ENCODE measurements at regions not wholly inside any gene's neighbourhood (a gene's known extent, or its start where the extent isn't known, plus 50 kb on each side); places are given as distances from the start of the nearest gene placed in this dataset.

DNA sequence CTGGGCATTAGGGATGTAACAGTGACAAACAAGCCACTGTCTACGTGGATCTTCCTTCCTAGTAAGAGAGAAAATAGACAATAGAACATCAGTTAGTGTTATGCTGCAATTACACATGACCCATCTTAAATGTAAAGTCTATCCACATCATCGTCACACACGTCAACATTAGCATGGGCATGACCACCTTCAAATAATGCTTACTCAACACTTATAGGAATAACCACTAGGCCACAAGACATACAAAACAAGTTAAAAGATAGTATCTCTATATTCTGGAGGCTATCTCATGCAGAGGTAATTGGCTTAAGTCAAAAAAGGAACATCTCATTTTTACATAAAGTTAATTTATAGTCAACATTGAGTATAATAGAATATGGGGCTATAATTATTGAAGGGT lies 156.5 kb downstream of the MOXD1 start:
- FAIRE-seq: no peak

DNA sequence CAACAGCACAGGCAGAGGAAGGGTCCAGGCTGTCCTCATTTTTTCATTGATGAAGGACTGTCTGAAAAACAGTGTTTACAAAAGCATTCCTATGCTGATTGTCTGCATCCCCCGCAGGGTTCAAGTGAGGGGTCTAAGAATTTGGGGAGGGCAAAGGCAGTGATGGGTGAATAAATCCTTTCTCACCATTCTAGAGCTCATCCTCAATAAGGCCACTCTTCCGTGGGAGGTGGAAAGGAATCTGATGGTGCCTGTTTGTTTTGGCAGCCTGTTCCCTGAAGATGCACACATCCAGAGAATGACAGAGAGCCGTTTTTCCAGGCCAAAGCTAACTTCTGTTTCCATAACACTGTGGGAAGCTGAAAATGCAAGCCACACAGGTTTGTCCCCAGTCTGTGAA lies 164.5 kb downstream of the MOXD1 start:
- no peak for FAIRE-seq

GRCh38 chr6:132236281-132236680 lies 165.0 kb downstream of the MOXD1 start:
- FAIRE-seq: no peak

GRCh38 chr6:132235596-132236280 lies 165.5 kb downstream of the MOXD1 start:
- FAIRE-seq: no peak

GRCh38 chr6:132234356-132234755 lies 166.9 kb downstream of the MOXD1 start:
- FAIRE-seq: no peak

- FAIRE-seq: no peak
These were observed 170.0 kb downstream of the MOXD1 start for GRCh38 chr6:132231121-132231884.

- FAIRE-seq: peak; percentile 83
These were observed 172.4 kb downstream of the MOXD1 start for GRCh38 chr6:132228894-132229293.

- FAIRE-seq: peak; percentile 95
These were observed 173.4 kb downstream of the MOXD1 start for GRCh38 chr6:132227904-132228303.

DNA sequence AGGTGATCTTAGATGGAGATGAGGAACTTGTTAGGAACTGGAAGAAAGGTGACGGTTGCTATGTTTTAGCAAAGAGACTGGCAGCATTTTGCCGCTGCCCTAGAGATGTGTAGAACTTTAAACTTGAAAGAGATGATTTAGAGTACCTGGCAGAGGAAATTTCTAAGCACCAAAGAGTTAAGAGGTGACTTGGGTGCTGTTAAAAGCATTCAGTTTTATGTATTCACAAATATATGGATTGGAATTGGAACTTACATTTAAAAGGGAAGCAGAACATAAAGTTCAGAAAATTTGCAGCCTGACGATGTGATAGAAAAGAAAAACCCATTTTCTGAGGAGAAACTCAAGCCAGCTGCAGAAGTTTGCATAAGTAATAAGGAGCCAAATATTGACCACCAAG lies 176.3 kb downstream of the MOXD1 start:
- no peak for FAIRE-seq

GRCh38 chr6:132220800-132221199 lies 180.5 kb downstream of the MOXD1 start:
- FAIRE-seq: peak; percentile 55

DNA sequence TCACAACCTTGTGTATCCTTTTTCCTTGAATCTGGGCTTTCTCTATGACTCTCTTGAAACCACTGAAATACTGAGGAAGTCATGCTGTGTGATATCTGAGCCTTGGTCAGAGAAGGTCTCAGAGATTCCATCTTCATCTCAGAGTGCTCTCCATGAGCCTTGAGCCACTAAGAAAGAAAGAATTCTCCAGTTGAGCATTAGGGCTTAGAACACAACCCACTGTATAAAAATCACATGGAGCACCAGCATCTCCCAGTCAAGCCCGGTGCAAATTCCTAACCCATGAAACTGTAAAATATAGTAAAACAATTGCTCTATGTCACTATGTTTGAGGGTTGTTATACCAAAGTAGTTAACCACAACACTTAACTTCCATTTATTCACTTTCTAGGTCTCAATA lies 181.4 kb downstream of the MOXD1 start:
- no peak for FAIRE-seq

DNA sequence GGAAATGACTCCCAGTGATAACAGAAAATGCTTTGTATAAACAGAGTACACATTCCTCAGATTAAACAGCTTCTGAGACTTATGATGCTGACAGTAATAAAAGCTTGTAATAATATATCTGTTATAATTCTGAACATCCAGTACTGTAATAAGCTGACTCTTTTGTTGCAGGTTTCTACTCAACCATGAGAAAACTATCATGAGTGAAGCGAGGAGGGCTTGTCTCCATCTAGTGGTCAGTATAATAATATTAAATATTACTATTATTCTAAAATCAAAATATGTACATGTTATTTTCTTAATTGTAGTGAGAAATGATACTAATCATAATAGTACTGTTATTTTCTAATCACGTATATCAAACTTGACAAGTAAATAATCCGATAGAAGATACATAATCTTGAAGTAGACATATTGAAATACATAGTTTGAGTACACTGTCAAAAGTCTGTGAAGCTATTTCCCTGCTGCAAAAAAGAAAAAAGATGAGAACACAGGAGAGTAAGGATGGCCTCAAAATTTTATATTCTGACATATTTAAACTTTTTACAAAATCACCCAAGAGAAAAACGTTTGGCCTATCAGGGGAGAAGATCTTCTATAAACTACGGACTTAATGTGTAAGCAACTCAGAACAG lies 183.1 kb downstream of the MOXD1 start:
- FAIRE-seq: peak; percentile 98

DNA sequence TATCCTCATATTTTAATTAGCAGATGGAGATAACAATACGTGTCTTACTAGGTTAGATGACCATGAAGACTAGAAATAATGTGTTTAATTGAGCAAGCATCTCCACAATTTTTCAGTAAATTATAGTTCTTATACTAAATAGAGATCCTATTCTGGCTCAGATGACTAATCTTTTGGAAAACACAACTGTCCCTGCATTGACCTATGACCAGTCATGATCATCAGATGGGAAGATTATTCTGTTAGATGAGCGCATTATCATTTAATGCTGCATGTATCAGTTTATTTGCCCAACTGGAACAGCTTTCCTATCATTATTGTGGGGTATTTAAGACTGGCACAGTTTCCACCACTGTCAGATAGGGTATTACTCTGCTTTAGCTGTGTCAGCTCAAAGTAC lies 185.5 kb downstream of the MOXD1 start:
- no peak for FAIRE-seq

DNA sequence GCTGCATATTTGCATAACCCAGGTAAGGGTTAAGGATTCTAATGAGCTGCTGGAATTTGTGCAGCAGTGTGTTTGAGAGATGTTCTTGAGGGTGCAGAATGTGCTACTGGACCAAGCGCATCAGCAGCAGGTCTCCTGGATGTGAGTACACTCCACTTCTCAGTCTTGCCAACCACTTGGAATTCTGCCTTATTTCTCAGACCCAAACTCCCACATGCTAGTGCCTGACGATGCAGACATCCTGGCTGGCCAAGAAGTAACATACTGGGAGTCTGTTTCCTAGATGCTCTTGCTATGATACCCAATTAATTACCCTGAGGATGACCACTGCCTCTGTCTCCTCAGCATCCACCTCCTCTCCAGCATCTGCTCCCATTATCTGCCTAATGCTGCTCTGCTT lies 186.6 kb downstream of the MOXD1 start:
- FAIRE-seq: no peak

- no peak for FAIRE-seq
These were observed 187.5 kb downstream of the MOXD1 start for GRCh38 chr6:132213732-132214131.

GRCh38 chr6:132213191-132213590 lies 188.1 kb downstream of the MOXD1 start:
- FAIRE-seq: no peak

DNA sequence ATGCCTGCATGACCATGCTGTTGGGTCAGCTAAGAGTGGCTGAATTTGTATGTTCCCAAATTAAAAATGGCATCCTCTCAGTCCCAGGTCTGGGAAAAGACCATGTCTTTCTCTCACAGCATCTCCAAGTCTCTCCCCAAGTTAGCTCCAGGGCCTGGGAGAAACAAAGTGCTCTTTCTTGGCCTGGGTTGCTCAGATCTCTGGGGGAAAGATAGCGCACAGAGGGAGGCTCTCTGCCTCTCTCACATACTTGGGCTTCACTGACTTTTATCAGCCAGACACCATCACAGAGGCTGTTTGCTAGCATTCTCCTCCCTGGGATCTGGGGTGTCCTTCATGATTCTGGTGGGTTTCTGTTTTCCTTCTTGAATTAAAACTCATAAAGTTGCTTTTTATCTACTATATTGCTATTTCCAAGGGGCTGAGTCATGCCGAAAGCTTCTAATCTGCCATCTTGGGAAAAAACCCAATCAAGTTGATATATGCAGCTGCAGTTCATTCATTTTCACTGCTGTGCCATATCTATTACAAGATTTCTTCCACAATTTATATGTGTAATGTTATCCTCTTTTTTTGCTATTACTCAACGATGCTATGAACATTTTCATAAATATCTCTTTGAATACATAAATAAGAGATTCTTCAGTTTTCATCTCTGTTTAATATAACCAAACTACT lies 190.2 kb downstream of the MOXD1 start:
- FAIRE-seq: no peak

DNA sequence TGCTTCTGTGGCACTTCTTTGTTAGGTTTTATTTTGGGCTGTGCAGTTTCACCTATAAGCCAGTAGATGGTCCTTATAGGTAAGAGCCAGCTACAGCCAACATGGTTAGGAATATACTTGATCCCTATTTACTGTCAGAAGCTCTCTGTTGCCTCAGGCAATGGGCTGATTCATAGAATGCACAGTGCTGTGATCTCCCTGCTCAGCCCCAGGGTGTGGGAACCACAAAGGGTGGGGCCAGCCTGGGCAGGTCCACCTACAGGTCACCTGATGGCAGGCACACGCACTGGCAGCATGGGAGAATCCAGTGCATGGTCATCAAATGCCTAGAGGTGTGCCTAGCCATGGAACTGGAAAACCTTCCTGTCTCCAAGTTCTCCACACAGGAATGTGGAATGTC lies 191.9 kb downstream of the MOXD1 start:
- FAIRE-seq: no peak

GRCh38 chr6:132207991-132208390 lies 193.3 kb downstream of the MOXD1 start:
- no peak for FAIRE-seq

DNA sequence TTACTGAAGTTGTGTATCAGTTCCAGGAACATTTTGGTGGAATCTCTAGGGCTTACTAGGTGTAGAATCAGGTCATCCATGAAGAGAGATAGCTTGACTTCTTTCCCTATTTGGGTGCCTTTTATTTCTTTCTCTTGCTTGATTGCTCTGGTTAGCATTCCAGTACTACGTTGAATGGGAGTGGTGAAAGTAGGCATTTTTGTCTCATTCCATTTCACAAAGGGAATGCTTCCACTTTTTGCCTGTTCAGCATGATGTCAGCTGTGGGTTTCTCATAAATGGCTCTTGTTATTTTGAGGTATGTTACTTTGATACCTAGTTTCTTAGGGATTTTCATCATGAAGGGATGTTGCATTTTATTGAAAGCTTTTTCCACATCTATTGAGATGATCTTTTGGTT lies 195.3 kb downstream of the MOXD1 start:
- FAIRE-seq: no peak

- FAIRE-seq: no peak
These were observed 196.7 kb downstream of the MOXD1 start for GRCh38 chr6:132204591-132204990.

GRCh38 chr6:132202574-132202973 lies 198.7 kb downstream of the MOXD1 start:
- peak; percentile 85 for FAIRE-seq

DNA sequence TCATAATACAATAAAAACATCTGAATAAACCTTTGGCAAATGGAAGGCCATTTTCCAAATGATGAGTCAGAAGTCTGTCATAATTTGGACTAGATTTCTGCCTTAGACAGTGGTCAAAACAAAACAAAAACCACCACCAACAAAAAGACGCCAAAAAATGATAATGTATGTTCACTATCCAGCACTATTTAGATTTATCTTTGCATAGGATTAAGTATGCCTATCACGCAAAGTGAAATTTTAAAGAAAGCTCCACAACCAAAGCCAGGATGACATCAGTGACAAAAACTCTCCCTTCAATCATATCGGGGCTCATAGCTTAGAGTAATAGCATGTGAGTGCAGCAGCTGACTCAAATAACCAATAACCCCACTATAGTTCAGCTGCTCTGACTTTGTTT lies 201.9 kb downstream of the MOXD1 start:
- FAIRE-seq: no peak

Measured in endometrium (tissue), 2 donors.